Neural cell (in vitro differentiated cells): ENCODE measurements at regions not wholly inside any gene's neighbourhood (a gene's known extent, or its start where the extent isn't known, plus 50 kb on each side); places are given as distances from the start of the nearest gene placed in this dataset.

Source experiments
- H2AFZ ChIP-seq: fragments of 200-600, 300-800 bp; sonication (generic), shearing (Covaris generic); 2 replicates; pipeline ENCODE4 v1.6.0; 2014; ENCODE audit warnings: low read depth, mild to moderate bottlenecking, antibody characterized with exemption, low read length, moderate library complexity
- H3F3A ChIP-seq: fragments of 200-600 bp; shearing (Covaris generic); 2 replicates; pipeline ENCODE4 v1.6.1; 2016; ENCODE audit warnings: mild to moderate bottlenecking, moderate library complexity, mixed read lengths, antibody characterized with exemption, low read length; ENCODE audit not compliant: insufficient read depth, poor library complexity, severe bottlenecking
- H3K27ac ChIP-seq: fragments of 200-600, 300-800 bp; sonication (generic), shearing (Covaris generic); 2 replicates; pipeline ENCODE4 v1.5.1; 2014; ENCODE audit warnings: mild to moderate bottlenecking, low read length, moderate library complexity
- H3K27me3 ChIP-seq: fragments of 300-800, 200-600 bp; sonication (generic), shearing (Covaris generic); 2 replicates; pipeline ENCODE4 v1.6.0; 2014; ENCODE audit warnings: mild to moderate bottlenecking, low read depth, low read length, moderate library complexity; ENCODE audit not compliant: insufficient read depth
- H3K36me3 ChIP-seq: fragments of 300-800, 200-600 bp; sonication (generic), shearing (Covaris generic); 2 replicates; pipeline ENCODE4 v1.5.1; 2014; ENCODE audit warnings: mild to moderate bottlenecking, antibody characterized with exemption, low read length, moderate library complexity; ENCODE audit not compliant: insufficient read depth
- H3K4me2 ChIP-seq: fragments of 300-800, 200-600 bp; sonication (generic), shearing (Covaris generic); 2 replicates; pipeline ENCODE4 v1.6.0; 2014; ENCODE audit warnings: mild to moderate bottlenecking, low read length
- H3K4me3 ChIP-seq: fragments of 300-800, 200-600 bp; sonication (generic), shearing (Covaris generic); 2 replicates; pipeline ENCODE4 v1.5.1; 2014; ENCODE audit warnings: mild to moderate bottlenecking, low read length, moderate library complexity
- H3K79me2 ChIP-seq: fragments of 200-600 bp; shearing (Covaris generic); replicated peaks from 2 replicates; pipeline ENCODE4 v1.6.0; 2014; ENCODE audit warnings: mild to moderate bottlenecking, low read length, moderate library complexity; ENCODE audit not compliant: insufficient read depth
- H3K9ac ChIP-seq: fragments of 300-800, 200-600 bp; sonication (generic), shearing (Covaris generic); 2 replicates; pipeline ENCODE4 v1.6.1; 2016; ENCODE audit warnings: mild to moderate bottlenecking, low read length, mixed read lengths
- H3K9me2 ChIP-seq: fragments of 200-600 bp; shearing (Covaris generic); 2 replicates; pipeline ENCODE4 v1.6.1; 2016; ENCODE audit warnings: mild to moderate bottlenecking, low read length, mixed read lengths; ENCODE audit not compliant: insufficient read depth
- H3K9me3 ChIP-seq: fragments of 200-600, 300-800 bp; sonication (generic), shearing (Covaris generic); 2 replicates; pipeline ENCODE4 v1.6.1; 2016; ENCODE audit warnings: mild to moderate bottlenecking, mixed run types, low read length, moderate library complexity, mixed read lengths
- H4K20me1 ChIP-seq: fragments of 200-600 bp; shearing (Covaris generic); 2 replicates; pipeline ENCODE4 v1.6.1; 2016; ENCODE audit warnings: mild to moderate bottlenecking, mixed run types; ENCODE audit not compliant: insufficient read depth
- EP300 ChIP-seq: fragments of 450-650 bp; conservative IDR thresholded peaks from 2 replicates; pipeline ENCODE4 v1.6.1; 2014; ENCODE audit warnings: antibody characterized with exemption, mild to moderate bottlenecking, moderate library complexity; ENCODE audit not compliant: poor library complexity, severe bottlenecking
- EZH2 ChIP-seq: fragments of 200-600, 300-800 bp; shearing (Covaris generic), sonication (generic); IDR thresholded peaks from 2 replicates; pipeline ENCODE4 v1.6.1; 2014; ENCODE audit warnings: antibody characterized with exemption, low read length, borderline replicate concordance, mild to moderate bottlenecking; ENCODE audit not compliant: insufficient read depth, poor library complexity, severe bottlenecking
- MXI1 ChIP-seq: fragments of 450-650 bp; conservative IDR thresholded peaks from 2 replicates; pipeline ENCODE4 v1.6.1; 2014; ENCODE audit warnings: antibody characterized with exemption, mild to moderate bottlenecking; ENCODE audit not compliant: poor library complexity, severe bottlenecking
- POLR2AphosphoS5 ChIP-seq: IDR thresholded peaks from 2 replicates; pipeline ENCODE4 v1.6.1; 2012
- RAD21 ChIP-seq: fragments of 450-650 bp; conservative IDR thresholded peaks from 2 replicates; pipeline ENCODE4 v1.6.1; 2014; ENCODE audit warnings: antibody characterized with exemption, mild to moderate bottlenecking, moderate library complexity
- SMC3 ChIP-seq: fragments of 450-650 bp; conservative IDR thresholded peaks from 2 replicates; pipeline ENCODE4 v1.6.1; 2014; ENCODE audit warnings: antibody characterized with exemption, mild to moderate bottlenecking, moderate library complexity; ENCODE audit not compliant: poor library complexity
- TAF1 ChIP-seq: IDR thresholded peaks from 2 replicates; pipeline ENCODE4 v1.6.1; 2012; ENCODE audit warnings: low read depth
- TF ChIP-seq, protein P1 (sequence below): fragments of 450-650 bp; IDR thresholded peaks from 2 replicates; pipeline ENCODE4 v1.5.1; 2014; ENCODE audit warnings: antibody characterized with exemption, mild to moderate bottlenecking, moderate library complexity; ENCODE audit not compliant: poor library complexity, severe bottlenecking
- TF ChIP-seq, protein P2 (sequence below): IDR thresholded peaks from 2 replicates; pipeline ENCODE4 v1.6.1; 2012; ENCODE audit warnings: borderline replicate concordance

DNA sequence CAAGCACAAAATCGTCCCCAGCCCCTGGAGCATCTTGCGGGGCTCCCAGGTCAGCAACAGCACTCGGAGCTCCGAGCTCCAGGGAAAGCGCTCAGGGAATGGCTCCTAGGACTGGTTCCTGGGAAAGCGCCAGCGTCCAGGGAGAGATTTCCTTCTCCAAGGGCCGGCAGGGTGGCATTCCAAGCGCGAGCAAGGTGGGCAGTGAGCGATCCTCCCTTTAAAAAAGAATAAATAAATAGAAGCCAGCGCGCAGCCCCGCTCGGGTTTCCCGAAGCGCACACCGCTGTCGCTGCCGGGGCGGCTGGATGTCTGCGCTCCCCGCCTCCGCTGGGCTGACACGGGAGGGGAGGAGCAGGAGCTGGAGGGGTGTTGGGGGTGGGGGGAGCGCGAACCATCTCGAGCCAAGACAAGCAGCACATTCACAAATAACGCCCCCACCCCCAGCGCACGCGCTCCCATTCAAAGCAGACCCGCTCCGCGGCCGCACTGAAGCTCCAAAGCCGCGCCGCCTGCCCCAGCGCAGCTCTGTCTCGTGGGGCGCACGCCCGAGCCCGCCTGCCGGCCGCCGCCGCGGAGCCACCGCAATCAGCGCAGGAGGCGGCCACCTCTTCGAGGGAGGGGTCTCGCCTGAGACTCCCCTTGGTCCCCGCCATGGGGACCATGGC, 327.4 kb downstream of the SH3GL2 start:
- TF ChIP-seq, protein P1, sequence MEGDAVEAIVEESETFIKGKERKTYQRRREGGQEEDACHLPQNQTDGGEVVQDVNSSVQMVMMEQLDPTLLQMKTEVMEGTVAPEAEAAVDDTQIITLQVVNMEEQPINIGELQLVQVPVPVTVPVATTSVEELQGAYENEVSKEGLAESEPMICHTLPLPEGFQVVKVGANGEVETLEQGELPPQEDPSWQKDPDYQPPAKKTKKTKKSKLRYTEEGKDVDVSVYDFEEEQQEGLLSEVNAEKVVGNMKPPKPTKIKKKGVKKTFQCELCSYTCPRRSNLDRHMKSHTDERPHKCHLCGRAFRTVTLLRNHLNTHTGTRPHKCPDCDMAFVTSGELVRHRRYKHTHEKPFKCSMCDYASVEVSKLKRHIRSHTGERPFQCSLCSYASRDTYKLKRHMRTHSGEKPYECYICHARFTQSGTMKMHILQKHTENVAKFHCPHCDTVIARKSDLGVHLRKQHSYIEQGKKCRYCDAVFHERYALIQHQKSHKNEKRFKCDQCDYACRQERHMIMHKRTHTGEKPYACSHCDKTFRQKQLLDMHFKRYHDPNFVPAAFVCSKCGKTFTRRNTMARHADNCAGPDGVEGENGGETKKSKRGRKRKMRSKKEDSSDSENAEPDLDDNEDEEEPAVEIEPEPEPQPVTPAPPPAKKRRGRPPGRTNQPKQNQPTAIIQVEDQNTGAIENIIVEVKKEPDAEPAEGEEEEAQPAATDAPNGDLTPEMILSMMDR = no peak
- TF ChIP-seq SMC3 (no peak), EP300 (no peak), POLR2AphosphoS5 (no peak), EZH2 (no peak), MXI1 (peak; percentile 15)
- TF ChIP-seq, protein P2, sequence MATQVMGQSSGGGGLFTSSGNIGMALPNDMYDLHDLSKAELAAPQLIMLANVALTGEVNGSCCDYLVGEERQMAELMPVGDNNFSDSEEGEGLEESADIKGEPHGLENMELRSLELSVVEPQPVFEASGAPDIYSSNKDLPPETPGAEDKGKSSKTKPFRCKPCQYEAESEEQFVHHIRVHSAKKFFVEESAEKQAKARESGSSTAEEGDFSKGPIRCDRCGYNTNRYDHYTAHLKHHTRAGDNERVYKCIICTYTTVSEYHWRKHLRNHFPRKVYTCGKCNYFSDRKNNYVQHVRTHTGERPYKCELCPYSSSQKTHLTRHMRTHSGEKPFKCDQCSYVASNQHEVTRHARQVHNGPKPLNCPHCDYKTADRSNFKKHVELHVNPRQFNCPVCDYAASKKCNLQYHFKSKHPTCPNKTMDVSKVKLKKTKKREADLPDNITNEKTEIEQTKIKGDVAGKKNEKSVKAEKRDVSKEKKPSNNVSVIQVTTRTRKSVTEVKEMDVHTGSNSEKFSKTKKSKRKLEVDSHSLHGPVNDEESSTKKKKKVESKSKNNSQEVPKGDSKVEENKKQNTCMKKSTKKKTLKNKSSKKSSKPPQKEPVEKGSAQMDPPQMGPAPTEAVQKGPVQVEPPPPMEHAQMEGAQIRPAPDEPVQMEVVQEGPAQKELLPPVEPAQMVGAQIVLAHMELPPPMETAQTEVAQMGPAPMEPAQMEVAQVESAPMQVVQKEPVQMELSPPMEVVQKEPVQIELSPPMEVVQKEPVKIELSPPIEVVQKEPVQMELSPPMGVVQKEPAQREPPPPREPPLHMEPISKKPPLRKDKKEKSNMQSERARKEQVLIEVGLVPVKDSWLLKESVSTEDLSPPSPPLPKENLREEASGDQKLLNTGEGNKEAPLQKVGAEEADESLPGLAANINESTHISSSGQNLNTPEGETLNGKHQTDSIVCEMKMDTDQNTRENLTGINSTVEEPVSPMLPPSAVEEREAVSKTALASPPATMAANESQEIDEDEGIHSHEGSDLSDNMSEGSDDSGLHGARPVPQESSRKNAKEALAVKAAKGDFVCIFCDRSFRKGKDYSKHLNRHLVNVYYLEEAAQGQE = no peak
- Histone ChIP-seq H3F3A (no peaks in the 10 kb centered on the region), H3K4me3 (peak overlapping the region; percentile 77), H3K9ac (peak overlapping the region; percentile 56), H3K27me3 (peaks cover 58% of the 10 kb centered on the region), H3K36me3 (no peaks in the 10 kb centered on the region), H3K27ac (no peak overlapping the region), H3K9me3 (no peaks in the 10 kb centered on the region), H4K20me1 (no peaks in the 10 kb centered on the region), H3K4me2 (peak overlapping the region; percentile 77), H2AFZ (no peak overlapping the region), H3K79me2 (no peaks in the 10 kb centered on the region), H3K9me2 (no peaks in the 10 kb centered on the region)

DNA sequence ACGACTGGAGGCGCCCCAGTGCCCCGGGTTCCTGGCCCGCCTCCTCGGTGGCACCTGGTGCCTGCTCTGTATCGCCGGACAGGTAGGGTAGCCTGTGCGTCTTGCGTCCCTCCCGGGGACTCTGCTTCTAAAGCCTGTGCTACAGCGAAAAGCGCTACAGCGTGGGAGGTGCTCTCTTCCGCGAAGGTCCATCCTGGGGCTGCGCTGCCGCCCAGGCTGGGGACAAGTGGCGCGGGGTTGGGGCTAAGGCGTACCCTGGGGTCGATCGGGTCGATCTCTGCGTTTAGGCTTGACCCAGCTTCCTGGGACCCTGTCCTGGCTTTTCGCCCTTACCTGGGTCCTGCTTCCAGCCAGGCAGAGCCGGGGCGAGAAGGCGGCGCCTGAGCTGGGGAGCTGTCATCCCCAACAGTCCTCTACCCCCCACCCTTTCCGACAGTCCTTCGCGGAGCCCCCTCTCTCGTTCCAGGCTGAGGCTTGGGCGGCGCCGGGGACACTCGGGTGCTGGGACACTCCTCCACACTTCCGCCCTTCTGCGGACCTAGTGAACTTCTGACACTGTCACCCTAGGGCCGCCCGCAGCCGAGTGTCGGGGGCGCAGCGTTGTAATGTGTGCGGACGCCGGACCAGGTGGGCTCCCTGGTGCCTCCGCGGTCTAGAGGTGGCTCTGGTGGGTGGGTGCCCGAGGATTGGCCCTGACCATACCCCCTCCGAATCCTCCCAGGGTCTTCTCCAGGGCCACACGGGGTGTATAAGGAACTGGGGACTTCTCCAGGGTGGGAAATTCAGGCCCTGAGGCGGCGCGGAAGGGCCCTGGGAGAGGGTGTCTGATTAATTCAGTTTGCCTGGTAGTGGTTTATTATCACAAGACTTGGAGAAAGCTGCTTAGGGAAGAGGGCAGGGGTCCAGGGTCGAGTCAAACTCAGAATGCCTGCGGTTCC, 328.2 kb downstream of the SH3GL2 start:
- H3K27me3 ChIP-seq = peaks cover 58% of the 10 kb centered on the region
- peak overlapping the region; percentile 77 for H3K4me2 ChIP-seq
- no peak overlapping the region for H3K27ac ChIP-seq
- H3K9me2 ChIP-seq = no peaks in the 10 kb centered on the region
- H4K20me1 ChIP-seq = no peaks in the 10 kb centered on the region
- H3F3A ChIP-seq = no peaks in the 10 kb centered on the region
- H3K36me3 ChIP-seq = no peaks in the 10 kb centered on the region
- H3K79me2 ChIP-seq = no peaks in the 10 kb centered on the region
- no peaks in the 10 kb centered on the region for H3K9me3 ChIP-seq
- no peak for TF ChIP-seq EZH2
- no peak for TF ChIP-seq EP300
- TF ChIP-seq, protein P2 = no peak
- TF ChIP-seq RAD21 = no peak
- TF ChIP-seq POLR2AphosphoS5 = no peak
- no peak for TF ChIP-seq TAF1
- TF ChIP-seq, protein P1 = no peak
- TF ChIP-seq MXI1 = no peak
- H3K9ac ChIP-seq = peak overlapping the region; percentile 56
- no peak overlapping the region for H2AFZ ChIP-seq
- peak overlapping the region; percentile 77 for H3K4me3 ChIP-seq
